ENCODE measurements at regions not wholly inside any gene's neighbourhood (a gene's known extent, or its start where the extent isn't known, plus 50 kb on each side); places are given as distances from the start of the nearest gene placed in this dataset.

GRCh38 chr2:240360645-240361475 is 74.6 kb upstream of the GPC1 start:
- no peak for DNase-seq

- DNase-seq: no peak
Observed at GRCh38 chr2:240362216-240362755, 73.2 kb upstream of the GPC1 start.

DNA sequence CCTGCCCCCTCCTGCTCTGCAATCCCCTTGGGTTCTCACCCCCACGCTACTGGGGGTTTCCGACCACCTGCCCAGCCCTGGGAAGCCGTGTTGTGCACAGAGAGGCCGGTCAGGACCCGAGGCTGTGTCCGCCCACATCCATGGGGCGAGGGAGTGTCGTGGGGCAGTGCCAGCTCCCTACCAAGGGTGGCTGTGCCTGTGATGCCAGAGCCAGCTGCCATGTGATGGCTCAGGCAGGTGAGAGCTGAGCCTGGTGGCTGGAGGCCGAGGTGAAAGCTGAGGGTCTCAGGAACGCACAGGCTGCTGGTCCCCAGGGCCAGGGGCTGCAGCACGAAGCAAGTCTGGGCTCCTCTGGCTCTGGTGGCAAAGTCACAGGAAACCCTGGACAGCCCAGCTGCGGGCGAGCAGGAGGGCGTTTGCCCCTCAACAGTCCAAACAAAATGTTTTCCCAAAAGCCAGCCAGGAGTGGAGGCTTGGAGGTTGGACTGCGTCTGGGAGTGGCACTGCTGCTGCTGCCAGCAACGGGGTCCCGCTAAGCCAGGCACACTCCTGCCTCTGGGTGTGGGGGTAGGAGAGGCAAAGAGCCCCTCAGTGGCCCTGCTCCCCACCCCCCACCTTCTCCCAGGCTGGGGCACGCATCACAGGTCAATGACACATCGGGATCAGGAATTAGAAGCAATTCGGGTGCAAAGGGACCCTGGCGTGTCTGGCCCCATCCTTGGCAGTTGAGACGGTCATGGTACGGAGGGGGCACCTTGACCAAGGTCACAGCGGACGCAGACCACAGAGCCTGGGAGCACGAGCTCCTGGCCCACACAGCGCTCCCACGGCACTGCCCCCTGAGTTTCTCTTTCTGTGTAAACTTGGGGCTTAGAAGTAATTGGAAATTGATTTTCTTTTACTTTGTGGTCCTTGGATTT is 72.4 kb upstream of the GPC1 start:
- peak; percentile 49 for DNase-seq

- DNase-seq: peak; percentile 51
Observed at GRCh38 chr2:240363746-240364581, 71.5 kb upstream of the GPC1 start.

DNA sequence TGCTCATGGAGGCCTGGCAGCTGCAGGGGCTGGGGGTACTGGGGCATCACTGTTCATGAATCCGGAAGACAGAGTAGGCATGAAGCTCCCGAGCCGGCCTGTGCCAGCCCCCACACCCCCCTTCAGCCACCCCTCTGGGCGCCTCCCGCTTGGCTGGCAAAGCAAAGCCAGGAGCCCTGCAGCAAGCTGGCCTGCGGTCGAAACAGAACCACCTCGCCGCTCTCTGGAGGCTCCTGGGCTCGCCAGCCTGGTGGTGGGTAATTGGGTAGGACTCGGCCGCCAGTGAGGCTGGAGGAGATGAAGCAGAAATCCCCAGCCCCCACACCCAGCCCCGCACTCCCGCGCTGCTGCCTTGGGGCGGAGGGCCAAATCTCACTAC is 70.9 kb upstream of the GPC1 start:
- peak; percentile 58 for DNase-seq

DNA sequence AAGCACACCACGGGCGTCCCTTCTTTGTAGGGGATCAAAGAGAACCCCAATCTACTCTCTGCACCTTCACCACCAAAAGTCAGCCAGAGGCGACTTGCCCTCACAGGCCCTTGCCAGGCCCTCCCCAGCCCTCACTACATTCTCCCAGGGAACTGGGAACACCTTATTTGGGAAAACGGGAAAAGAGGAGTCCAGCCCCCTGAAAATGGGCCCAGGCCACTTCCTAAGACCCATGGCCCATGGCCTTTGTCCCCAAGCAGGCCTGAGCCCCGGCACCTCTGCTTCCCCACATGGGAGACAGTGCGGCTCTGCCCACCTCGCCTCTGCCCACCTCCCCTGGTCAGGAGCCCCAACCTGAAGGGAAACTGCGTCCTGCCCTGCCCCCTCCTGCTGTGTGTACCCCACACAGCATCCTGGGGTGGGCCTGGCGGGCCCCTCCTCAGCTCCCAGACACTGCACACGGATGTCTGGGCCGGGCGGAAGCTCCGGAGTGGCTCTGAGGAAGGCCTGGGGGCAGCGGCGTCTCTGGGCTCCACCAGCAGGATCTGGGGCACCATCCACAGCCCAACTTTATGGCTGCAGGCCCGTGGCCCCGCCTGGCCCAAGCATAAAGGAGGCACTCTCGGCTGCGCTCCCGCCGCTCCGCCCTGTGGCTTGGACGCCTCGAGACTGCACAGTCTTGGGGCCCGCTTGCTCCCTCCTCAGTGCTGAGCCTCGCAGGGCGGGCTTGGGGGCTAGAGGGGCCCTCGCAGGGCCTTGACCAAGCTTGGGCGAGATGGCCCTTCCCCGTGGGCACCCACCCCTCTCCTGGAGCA is 70.3 kb upstream of the GPC1 start:
- no peak for DNase-seq

- DNase-seq: no peak
Observed at GRCh38 chr2:240365971-240366471, 69.4 kb upstream of the GPC1 start.

GRCh38 chr2:240366901-240367300 is 68.6 kb upstream of the GPC1 start:
- DNase-seq: no peak

GRCh38 chr2:240367721-240368120 is 67.7 kb upstream of the GPC1 start:
- DNase-seq: no peak

GRCh38 chr2:240368781-240369331 is 66.6 kb upstream of the GPC1 start:
- no peak for DNase-seq

DNA sequence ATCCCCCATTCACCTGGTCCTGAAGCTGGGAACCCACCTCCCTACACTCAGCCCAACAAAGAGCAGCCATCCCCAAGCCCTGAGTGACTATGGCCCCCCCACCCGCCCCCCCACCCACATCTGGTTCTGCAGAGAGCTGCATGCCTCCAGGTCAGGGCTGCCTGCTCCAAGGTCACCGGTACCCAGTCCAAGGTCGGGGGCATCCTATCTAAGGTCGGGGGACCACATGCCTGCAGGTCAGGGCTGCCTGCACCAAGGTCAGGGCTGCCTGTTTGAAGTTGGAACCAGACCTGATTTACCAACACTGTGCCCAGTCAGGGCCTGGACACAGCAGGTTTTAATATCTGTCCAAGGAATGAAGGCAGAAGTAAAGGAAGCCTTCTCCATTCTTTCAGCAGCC is 66.1 kb upstream of the GPC1 start:
- no peak for DNase-seq

GRCh38 chr2:240369801-240370585 is 65.5 kb upstream of the GPC1 start:
- peak; percentile 98 for DNase-seq

DNA sequence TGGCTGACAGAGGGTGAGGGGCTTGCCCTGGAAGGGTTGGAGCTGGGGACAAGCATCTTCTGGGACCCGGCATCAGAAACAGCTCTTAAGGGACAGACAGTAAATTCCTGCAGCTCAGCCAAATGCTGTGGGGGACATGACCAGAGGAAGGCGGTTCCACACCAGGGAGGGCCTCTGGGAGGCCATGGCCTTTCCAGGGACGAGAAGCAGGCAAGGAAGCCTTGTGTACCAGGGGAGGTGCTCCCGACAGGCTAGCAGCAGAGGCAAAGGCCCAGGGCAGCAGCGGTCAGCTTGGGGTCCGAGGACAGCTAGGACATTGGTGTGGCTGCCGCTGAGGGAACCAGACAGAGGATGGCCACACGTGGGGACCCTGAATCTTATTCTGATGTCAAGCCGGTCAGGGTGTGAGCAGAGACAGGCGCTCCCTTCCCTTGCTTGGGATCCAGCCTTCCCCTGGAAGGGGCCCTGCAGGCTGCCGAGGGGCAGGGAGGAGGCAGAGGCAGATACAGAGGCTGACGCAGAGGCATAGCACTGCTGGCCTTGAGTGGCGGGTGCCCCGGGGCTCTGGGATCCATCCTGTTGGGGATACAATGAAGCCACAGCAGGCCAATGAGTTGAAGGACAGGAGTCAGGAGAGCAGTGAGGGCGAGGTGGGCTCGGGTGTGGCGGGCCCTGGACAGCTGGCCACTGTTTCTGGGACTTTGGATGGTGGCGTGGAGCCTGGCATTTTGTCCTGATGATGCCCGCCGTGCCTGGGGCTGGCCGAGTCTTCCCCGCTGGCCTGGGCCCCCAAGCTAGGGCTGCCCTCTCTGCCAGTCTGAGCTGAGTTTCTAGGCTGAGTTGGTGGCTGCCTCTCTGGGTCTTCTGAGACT is 64.1 kb upstream of the GPC1 start:
- peak; percentile 23 for DNase-seq

DNA sequence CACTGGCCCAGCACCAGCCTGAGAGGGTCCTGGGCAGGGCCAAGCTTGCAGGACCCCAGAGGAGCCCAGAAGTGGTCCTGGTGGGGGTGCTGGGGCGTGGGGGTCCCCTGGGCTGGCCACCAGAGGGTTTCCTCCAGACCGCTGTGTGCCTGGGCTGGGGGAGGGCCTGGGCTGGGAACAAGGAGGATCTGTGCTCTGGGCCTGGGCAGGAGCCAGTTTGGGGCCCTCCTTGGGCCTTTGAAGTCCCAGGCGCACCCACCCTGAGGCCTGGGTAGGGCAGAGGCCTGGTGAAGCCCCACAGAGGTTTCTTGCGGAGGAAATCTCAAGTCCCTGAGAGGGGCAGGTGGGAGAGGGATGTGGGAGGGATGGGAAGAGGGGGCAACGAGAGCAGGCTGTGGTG is 63.4 kb upstream of the GPC1 start:
- DNase-seq: no peak

DNA sequence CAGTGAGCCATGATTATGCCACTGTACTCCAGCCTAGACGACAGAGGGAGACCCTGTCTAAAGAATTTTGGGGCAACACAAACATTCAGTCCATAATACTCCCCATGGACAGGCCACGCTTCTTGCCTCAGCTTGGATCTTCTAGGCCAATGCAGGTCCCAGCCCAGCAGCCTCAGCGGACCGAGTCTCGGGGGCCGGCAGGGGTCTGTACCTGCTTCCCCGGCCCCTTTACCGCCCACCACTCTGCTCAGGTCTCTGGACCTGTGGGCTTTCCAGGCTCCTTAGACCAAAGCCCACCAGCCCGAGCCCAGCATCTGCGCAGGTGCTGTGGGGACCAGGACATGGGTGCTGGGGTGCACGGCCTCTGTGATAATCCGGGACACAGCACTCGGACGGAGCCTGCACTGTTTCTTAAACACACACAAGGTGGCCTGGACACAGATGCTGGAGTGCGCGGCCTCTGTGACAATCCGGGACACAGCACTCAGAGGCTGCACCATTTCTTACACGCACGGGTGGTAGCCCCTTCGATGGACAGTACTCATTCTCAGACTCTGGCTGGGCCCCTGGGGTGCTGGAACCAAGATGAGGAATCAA is 62.1 kb upstream of the GPC1 start:
- DNase-seq: no peak

GRCh38 chr2:240374085-240374907 is 61.2 kb upstream of the GPC1 start:
- peak; percentile 85 for DNase-seq

- no peak for DNase-seq
Observed at GRCh38 chr2:240375024-240375645, 60.3 kb upstream of the GPC1 start.
